AG09319 (cell line): ENCODE measurements at regions not wholly inside any gene's neighbourhood (a gene's known extent, or its start where the extent isn't known, plus 50 kb on each side); places are given as distances from the start of the nearest gene placed in this dataset.
"Not testable (repeated sequence)": the region's sequence is repeated elsewhere in the genome, so short reads cannot be mapped to it uniquely, and the experiment has no call there.

Experiments
- DNase-seq: peaks from one replicate; pipeline ENCODE4 v3.0.0-alpha.2; 2010; ENCODE audit warnings: low read depth; ENCODE audit errors: extremely low read depth
- TF ChIP-seq, protein P1 (sequence below): IDR thresholded peaks from 2 replicates; pipeline ENCODE4 v1.5.1; 2011; ENCODE audit warnings: low read depth, mild to moderate bottlenecking, inconsistent platforms, low read length, moderate library complexity

- TF ChIP-seq, protein P1, sequence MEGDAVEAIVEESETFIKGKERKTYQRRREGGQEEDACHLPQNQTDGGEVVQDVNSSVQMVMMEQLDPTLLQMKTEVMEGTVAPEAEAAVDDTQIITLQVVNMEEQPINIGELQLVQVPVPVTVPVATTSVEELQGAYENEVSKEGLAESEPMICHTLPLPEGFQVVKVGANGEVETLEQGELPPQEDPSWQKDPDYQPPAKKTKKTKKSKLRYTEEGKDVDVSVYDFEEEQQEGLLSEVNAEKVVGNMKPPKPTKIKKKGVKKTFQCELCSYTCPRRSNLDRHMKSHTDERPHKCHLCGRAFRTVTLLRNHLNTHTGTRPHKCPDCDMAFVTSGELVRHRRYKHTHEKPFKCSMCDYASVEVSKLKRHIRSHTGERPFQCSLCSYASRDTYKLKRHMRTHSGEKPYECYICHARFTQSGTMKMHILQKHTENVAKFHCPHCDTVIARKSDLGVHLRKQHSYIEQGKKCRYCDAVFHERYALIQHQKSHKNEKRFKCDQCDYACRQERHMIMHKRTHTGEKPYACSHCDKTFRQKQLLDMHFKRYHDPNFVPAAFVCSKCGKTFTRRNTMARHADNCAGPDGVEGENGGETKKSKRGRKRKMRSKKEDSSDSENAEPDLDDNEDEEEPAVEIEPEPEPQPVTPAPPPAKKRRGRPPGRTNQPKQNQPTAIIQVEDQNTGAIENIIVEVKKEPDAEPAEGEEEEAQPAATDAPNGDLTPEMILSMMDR = no peak
- no peak for DNase-seq
These were observed 490.3 kb upstream of the IRAK1BP1 start for GRCh38 chr6:78377056-78377455.

GRCh38 chr6:78379982-78380381, 487.4 kb upstream of the IRAK1BP1 start:
- TF ChIP-seq, protein P1 = no peak
- no peak for DNase-seq

DNA sequence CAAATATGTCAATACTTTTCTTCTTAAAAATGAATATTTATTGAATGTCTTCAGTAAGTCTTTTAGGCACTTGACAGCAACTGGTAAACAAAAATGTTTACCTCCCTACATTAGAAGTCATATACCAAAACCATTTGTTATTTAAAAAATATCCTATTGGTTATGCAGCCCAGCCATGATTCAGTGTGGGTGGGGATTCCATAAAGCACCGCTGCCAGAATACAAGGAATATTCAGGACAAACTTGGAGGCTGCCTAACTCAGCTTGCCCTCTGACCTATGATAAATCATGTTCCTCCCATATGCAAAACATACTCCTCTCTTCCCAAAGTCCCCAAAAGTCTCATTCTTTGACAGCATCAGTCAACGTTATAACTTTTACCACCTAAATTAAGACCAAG, 486.8 kb upstream of the IRAK1BP1 start:
- TF ChIP-seq, protein P1 = no peak
- no peak for DNase-seq

DNA sequence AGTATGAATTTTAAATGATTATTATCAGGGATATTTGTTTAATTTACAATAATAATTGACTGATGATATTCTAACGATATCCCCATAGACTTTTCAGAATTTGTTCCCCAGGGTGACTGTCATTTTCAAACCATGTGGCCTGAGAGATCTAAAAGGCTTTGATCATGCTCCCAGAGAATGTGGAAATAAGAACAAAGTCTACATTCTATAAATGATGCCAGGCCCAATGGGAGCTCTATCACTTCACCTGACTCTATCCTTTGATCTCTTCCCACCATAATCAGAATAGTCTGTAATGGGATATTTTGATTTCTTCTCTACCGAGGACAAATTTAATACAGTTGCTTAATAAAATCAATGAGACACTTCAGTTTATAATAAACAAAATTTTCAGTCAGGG, 483.4 kb upstream of the IRAK1BP1 start:
- DNase-seq = no peak
- TF ChIP-seq, protein P1 = no peak

DNA sequence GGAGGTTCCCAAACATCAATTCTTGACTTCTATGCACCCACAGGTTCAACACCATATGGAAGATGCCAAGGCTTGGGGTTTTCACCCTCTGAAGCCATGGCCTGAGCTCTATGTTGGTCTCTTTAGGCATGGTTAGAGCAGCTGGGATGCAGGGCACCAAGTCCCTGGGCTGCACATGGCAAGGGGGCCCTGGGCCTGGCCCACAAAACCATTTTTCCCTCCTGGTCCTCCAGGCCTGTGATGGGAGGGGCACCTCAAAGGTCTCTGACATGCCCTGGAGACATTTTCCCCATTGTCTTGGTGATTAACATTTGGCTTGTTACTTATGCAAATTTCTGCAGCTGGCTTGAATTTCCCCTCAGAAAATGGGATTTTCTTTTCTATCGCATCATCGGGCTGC, 480.5 kb upstream of the IRAK1BP1 start:
- not testable (repeated sequence) for DNase-seq

DNA sequence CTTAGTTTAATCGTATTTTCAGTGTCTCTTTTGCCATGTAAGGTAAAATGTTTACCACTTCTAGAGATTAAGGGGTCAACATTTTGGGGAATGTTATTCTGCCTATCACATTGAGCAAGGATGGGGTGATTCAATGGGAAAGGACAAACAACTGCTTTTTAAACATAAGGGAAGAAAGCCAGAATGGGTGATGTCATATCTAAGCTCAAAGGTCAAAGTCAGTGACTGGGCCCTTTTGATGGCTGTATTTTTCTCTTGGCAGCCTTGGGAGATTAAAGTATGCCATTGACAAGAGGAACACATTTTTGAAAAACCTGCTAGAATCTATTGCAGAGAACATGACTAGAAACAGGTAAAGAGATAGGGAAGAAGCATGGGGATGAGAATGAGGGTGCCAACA, 477.3 kb upstream of the IRAK1BP1 start:
- DNase-seq = no peak
- TF ChIP-seq, protein P1 = no peak

GRCh38 chr6:78397499-78397898, 469.9 kb upstream of the IRAK1BP1 start:
- TF ChIP-seq, protein P1 = no peak
- no peak for DNase-seq

DNA sequence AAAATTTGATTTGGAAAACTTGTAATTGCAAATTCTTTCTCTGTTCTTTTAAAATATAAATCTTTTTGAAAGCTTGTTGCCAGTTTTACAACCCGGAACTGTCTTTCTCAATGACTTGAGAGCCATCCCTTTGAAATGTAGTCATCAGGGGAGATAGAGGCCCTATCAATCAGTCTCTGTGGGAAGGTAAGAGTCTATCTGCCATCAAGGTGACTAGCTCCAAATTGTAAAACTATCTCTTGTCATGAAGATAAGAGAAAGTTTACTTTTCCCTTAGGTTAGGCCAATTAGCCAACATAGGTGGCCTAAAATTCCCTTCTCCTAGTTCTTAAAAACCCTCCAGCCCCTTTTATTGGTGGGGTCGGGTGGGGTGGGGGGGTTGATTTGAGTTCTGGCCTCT, 469.1 kb upstream of the IRAK1BP1 start:
- TF ChIP-seq, protein P1 = no peak
- no peak for DNase-seq
